C4-2B (cell line): ENCODE measurements at regions not wholly inside any gene's neighbourhood (a gene's known extent, or its start where the extent isn't known, plus 50 kb on each side); places are given as distances from the start of the nearest gene placed in this dataset.

Experiments used
- ZFX ChIP-seq: fragments of 450-650 bp; IDR thresholded peaks from 2 replicates; pipeline ENCODE4 v1.6.1; 2017
- TF ChIP-seq, protein P1 (sequence below): fragments of 450-650 bp; conservative IDR thresholded peaks from 2 replicates; pipeline ENCODE4 v1.5.1; 2017; ENCODE audit warnings: mild to moderate bottlenecking

DNA sequence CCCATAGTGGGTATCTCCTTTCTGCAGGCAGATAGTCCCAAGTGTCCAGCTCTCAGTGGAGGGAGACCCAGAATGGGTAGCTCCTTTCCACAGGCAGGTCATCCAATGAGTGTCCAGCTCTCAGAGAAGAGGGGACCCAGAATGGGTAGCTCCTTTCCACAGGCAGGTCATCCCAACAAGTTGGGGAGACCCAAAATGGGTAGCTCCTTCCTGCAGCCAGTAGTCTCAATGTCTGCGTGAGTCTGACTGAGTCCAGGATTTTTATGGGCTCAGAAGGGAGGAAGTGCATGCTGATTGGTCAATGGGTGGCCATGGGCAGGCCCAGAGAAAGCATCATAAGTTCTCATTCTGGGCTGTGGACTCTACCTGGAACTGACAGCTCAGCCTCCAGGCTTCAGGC is 150.7 kb upstream of the P2RY1 start:
- TF ChIP-seq, protein P1, sequence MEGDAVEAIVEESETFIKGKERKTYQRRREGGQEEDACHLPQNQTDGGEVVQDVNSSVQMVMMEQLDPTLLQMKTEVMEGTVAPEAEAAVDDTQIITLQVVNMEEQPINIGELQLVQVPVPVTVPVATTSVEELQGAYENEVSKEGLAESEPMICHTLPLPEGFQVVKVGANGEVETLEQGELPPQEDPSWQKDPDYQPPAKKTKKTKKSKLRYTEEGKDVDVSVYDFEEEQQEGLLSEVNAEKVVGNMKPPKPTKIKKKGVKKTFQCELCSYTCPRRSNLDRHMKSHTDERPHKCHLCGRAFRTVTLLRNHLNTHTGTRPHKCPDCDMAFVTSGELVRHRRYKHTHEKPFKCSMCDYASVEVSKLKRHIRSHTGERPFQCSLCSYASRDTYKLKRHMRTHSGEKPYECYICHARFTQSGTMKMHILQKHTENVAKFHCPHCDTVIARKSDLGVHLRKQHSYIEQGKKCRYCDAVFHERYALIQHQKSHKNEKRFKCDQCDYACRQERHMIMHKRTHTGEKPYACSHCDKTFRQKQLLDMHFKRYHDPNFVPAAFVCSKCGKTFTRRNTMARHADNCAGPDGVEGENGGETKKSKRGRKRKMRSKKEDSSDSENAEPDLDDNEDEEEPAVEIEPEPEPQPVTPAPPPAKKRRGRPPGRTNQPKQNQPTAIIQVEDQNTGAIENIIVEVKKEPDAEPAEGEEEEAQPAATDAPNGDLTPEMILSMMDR = no peak
- no peak for TF ChIP-seq ZFX
